ENCODE measurements at regions not wholly inside any gene's neighbourhood (a gene's known extent, or its start where the extent isn't known, plus 50 kb on each side); places are given as distances from the start of the nearest gene placed in this dataset.

GRCh38 chr4:174116021-174116420 lies 167.4 kb downstream of the FBXO8 start:
- no peak for TF ChIP-seq CTCF (IDR thresholded peaks at IDR 0.05)
- no peak for TF ChIP-seq POLR2A (IDR thresholded peaks at IDR 0.05)

Measured in body of pancreas (tissue), 4 donors.